HG03354 (cell line): ENCODE measurements at regions not wholly inside any gene's neighbourhood (a gene's known extent, or its start where the extent isn't known, plus 50 kb on each side); places are given as distances from the start of the nearest gene placed in this dataset.

Experiments used
- ATAC-seq: cut with Tn5 transposase; IDR thresholded peaks from one replicate; pipeline ENCODE4 v1.9.1; 2021; ENCODE audit warnings: mild to moderate bottlenecking; ENCODE audit not compliant: unreplicated experiment, poor library complexity, severe bottlenecking

DNA sequence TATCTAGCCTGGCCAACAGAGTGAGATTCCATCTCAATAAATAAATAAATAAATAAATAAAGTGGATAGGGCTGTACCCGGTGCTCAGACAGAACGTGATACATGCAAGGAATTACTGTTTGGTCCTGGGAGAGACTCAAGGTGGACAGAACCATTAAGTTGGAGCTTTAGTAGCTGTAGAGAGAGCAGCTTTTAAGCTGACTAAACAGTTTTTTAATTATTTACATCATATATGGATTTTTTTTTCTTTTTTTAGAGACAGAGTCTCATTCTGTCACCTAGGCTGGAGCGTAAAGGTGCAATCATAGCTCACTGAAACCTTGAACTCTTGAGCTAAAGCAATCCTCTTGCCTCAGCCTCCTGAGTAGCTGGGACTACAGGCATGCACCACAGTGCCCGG, 92.5 kb upstream of the ATP6AP2 start:
- no peak for ATAC-seq

DNA sequence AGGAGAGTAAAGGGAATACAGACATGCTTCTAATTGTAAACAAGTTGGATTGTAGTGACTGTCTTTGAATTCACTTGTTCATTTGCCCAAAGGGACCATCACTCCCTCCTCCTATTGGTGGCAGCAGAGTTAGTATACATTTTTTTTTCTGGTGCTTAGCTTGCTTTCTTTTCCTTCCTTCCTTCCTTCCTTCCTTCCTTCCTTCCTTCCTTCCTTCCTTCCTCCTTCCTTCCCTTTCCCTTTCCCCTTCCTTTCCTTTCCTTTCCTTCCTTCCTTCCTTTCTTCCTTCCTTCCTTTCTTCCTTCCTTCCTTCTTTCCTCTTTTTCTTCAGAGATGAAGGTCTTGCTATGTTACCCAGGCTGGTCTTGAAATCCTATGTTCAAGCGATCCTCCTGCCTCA, 94.8 kb upstream of the ATP6AP2 start:
- no peak for ATAC-seq

DNA sequence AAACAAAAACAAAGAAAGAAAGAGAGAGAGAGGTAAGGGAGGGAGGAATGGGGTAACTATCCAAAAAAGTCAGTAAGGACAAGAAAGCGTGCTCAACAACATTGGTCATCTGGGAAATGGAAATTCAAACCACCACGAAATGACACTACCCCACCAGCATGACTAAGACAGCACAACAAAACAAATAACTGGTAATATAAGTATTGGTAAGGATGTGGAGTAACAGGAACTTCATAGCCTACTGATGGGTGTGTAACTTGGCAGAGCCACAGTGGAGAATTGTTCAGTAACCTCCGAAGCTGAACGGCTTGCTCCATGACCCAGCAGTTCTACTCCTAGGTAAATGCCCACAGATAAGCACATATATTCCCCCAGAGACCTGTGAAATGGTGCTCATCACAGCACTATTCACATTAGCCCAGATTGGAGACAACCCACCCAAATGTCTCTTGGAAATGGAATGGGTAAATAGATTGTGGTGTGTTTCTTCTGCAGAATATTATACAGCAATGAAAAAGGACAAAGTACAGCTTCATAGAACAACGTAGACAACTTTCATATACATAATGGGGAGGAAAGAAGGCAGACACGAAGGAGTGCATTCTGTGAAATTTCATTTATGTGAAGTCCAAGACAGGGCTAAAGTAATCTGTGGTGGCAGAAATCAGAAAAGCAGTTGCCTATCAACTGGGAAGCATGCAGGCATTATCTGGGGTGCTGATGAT, 95.5 kb upstream of the ATP6AP2 start:
- ATAC-seq = no peak

DNA sequence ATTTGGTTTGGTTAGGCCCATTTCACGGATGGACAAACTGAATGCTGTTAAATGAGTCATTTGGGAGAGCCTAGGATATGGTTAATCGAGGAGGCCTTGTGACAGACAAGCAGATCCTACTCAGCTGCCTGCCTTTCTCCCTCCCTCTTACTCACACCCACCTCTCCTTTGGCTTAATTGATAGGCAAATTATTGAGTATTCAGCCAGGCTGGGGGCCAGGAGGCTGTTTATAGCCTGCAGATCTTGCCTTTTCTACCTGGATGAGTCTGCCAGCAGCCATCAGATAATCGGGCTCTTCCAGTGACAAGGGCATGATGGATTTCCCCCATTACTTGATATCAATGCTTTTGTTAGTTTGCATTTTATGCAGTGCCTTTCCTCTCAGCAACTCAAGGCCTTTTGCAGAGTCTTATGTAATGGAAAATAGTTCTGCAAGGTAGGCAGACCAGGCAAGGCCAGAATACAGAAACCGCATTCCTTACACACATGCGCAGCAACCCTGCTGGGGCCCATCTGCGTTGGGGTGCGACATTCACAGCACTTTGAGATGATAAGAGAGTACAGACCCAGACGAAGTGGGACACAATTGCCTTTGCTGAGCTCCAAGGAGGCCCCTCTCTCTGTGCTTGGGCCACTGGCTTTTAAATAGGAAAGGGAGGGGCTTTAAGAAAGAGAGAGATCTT, 96.2 kb upstream of the ATP6AP2 start:
- no peak for ATAC-seq

DNA sequence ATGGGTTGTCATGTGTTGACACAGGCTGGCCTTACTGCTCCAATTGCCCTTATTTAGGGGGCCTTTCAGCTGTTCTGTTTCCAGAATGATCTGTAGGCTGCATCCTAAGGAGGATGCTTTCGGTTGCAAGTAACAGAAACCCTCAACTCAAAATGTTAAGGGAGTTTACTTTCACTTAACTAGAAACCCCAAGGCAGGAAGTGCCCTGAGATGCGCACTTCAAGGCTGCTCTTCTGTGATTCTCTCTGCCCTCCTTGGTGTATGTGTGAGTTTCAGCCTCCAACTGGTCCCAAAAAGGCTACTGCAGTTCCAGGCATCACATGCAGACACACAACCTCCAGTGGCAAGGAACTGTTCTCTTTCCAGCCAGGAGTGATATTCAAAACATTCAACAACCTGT, 97.3 kb upstream of the ATP6AP2 start:
- ATAC-seq = no peak

DNA sequence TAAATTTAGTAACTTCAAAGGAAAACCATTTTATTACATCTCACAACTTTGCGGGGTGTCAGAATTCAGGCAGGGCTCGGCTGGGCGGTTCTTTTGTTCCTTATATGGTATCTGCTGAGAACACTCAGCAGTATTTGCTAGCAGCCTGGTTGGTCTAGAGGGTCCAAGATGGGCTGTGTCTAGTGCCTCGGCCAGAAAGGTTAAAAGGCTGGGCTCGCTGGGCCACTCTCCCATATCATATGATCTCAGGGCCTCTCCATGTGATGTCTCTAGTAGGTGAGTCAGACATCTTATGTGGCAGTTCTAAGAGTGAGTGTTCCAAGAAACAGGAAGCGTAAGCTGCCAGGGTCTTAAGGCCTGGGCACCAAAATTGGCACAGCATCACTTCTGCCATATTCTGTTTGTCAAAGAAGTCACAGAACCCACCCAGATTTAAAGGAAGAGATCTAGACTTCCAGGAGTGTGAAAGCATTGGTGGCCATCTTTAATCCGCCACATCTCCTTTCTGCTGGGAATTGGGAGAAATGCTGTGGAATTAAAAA, 100.9 kb upstream of the ATP6AP2 start:
- no peak for ATAC-seq

DNA sequence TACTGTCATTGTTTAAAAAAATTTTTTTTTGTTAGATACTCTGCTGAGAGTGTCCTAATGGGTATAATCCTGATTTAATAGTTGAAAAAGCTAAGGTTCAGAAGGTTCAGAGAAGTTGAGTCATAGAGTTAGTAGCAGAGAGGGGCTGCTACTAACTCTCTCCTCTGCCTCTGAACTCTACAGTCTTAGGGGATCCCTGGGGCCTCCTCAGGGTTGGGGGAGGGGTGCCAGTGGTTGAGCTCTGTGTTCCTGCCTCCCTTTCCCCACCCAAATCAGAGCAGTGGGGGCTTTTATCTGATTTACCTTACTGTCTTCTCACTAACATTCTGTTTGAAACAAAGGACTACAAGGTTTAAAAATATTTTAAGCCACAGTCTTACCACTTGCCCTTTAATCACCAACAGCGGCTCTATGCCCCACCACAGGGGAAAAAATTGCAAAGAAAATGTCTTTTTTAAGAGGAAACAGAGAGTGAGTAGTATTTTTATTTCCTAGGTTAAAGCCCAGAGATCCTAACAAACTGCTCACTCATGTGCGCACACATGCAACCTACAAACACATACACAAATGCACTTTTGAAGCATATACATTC, 102.2 kb upstream of the ATP6AP2 start:
- ATAC-seq = no peak

DNA sequence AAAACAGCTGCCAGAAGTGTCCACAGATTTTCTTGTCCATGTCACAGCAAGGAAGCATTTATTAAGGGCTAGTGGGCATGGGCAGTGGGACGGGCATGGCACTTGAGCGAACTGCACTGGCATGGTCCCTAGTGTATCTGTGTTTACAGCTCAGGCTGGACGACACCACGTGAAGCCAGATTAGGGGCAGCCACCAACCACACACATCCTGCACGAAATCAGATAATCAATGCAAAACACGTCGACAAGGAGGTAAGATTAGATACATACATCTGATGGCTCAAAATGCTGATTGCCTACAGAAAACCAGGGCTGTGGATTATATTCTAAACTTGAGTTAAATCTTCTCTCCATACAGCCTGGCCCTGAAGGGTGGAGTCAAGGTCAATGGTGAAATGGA, 103.8 kb upstream of the ATP6AP2 start:
- ATAC-seq = no peak

DNA sequence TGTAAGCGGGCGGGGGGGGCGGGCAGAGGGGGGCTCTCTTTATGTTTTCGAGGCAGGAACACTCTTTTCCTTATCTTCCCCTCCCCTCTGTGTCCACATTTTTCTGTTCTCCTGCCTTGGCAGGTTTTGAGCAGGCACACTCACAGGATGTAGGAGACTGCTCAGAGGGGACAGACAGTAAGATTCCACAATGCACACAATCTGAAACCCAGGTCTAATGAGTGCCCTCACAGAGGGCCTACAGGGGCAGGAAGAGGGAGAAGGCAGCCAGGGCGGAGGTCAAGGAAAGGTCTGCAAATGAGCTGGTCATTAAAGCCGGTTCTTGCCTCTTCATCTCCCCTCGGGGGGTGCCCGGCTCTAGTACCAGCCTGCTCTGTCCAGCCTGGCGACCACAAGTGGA, 106.1 kb upstream of the ATP6AP2 start:
- no peak for ATAC-seq

DNA sequence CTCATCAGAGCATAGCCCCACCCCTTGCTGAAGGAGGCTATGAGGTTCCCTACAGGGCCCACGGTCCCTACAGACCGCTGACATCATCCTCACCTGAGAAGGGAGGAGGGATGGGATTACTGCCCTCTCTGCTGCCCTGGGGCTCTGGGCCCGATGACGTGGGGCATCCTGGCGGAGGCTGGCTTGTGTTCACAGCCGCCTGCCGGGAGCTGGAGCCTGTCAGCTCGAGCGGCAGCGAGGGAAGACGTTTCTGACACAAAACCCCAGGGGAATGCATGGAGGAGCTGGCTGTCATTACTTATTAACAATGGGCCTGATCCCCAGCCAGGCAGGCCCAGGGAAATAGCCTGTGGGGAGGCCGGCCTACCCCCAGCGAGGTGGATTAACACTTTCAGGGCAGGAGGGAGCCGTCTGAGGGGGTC, 106.6 kb upstream of the ATP6AP2 start:
- ATAC-seq = no peak

DNA sequence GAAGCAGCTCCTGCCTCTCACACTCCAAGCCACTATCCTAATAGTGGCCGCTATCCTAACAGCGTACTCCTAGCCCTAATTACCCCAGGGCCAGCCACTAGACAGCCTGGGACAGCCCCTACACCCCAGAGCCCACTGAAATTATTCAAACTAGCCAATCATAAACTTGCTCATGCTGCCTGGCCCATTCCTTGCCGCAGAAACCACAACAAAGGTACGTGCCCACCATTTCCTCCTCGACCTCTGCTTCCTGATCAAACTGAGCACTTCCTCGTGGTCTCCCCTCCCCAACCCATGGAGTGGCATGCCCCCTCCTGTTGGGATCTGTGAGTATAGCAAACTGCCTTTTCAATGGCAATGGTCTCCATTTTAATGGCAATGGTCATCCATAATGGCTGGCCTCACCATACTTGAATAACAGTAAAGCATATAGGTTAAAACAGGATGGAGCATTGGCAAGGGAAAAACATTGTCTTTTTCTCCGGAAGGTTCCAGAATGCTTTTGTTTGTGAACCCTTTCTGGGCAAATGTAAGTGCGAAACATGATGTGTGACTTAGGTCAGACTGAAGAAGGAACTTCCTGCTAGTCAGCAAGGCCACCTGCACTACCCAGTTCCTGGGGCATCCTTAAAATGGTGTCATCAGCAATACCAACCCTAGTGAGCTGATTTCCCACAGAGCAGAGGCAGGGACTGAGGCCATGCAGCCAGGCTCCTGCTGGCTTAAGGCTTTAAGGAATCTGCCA, 107.1 kb upstream of the ATP6AP2 start:
- ATAC-seq = no peak

DNA sequence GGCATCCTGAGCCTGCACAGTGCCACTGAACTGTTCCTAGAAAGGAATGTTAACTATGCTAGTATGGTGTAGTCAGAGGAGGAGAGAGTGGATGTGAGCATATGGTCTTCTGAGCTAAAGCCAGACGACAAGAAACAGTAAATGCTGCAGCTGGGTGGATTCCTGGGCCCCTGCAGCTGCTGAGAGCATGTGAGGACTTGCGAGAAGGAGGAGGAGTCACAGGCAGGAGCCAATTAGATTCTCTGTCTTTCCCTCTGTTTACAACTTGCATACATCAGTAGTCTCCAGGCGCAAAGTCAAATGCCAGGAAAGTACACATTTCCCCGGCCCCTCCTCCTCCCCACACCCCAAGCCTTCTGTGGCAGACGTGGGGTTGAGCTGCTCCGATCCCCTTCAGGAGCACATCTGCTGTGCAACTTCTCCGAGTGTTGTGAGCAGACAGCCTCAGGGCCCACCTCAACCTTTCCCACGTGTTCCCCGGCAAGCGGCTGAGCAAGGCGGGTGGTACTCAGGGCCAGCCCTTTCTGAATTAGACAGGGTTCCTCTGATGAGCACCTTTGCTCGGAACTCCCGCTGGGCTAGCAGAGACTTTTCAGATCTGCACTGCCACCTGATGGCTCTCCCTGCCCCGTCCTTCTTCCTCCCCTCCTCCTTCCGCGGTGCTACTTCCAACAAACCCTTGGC, 108.7 kb upstream of the ATP6AP2 start:
- peak; percentile 51 for ATAC-seq

DNA sequence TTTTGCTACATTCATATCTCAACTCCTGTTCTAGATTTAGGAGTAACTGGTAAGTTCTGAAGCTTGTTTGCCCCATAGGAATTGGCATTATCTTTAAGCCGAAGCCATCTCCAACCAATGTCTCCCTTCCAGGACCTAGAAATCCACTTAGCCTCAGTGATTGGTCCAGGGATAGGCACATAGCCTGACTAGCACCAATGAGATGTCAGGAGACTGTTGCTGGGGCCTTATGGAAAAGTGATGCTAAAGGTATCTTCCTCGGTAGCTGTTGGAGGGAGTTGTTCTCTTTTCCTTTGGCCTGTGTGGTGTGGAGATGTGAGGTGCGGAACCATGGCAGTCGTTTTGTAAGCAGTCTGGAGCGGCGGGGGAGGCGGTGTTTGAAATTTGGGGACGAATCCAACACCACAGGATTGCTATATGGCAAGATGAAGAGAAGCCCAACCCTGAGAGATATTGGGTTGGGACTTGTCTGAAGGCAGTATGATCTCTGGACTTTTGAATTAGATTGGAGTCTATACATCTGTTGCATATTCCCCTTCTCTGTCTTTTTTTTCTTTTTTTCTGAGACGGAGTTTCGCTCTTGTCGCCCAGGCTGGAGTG, 109.8 kb upstream of the ATP6AP2 start:
- no peak for ATAC-seq

DNA sequence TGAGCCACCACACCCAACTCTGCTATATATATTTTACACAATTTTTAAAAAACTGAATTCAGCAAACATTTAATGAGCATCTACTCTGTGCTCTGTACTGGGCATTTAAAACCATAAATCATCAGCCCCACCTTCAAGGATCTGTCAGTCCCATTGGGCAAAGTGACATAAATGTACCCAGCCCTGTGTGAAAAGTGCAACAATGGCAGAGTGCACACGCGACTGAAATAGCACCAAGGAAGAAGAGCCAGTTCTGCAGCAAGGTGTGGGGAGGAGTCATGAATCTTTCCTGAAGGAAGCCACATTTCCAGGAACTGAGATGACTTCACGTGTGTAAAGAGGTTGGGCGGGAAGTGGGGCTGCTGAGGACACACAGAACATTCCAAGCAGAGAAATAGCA, 111.5 kb upstream of the ATP6AP2 start:
- ATAC-seq = no peak

DNA sequence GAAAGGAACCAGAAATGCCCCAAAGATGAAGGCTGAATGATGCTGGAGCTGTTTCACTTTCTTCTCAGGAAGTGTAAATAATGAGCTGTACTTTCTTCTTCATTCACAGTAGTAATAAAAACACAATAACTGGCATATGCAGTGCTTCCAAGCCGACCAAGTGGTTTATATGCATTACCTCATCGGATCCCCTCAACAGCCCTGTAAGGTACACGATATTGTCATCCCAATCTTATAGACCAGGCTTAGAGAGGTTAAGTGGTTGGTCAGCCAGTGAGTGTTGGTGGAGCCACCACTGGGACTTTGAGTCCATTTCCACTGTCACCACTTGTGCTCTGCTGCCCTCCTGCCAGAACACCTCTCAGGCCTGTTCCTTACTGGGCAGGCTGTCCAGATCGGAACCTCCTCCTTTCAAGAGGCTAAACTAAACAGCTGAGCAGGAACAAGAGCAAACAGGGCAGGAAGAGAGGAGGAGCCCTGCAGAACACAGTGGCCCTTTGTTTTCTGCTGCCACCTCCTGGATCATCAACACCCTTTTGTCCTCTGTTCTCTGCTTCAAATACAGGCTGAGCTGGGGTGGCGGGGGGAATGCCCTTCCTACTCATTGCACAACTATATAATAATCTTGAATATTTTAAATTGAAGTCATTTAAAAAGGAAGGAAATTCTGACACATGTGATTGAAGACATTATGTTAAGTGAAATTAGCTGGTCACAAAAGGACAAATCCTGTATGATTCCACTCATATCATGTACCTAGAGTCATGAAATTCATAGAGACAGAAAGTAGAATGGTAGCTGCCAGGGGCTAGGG, 112.5 kb upstream of the ATP6AP2 start:
- peak; percentile 59 for ATAC-seq

DNA sequence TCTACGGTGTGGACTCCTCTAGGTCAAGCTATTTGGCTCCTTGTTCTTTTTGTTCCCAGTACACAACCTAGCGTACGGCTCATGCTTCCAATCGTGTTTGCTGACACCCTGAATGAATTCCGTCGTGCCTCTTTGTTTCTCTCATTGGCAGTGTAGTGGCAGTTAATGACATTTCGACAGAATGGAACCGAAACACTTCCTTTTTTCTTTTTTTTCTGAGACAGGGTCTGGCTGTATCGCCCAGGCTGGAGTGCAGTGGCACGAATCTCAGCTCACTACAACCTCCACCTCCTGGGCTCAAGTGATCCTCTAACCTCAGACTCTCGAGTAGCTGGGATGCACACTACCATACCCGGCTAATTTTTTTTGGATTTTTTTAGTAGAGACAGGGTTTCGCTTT, 113.3 kb upstream of the ATP6AP2 start:
- no peak for ATAC-seq

DNA sequence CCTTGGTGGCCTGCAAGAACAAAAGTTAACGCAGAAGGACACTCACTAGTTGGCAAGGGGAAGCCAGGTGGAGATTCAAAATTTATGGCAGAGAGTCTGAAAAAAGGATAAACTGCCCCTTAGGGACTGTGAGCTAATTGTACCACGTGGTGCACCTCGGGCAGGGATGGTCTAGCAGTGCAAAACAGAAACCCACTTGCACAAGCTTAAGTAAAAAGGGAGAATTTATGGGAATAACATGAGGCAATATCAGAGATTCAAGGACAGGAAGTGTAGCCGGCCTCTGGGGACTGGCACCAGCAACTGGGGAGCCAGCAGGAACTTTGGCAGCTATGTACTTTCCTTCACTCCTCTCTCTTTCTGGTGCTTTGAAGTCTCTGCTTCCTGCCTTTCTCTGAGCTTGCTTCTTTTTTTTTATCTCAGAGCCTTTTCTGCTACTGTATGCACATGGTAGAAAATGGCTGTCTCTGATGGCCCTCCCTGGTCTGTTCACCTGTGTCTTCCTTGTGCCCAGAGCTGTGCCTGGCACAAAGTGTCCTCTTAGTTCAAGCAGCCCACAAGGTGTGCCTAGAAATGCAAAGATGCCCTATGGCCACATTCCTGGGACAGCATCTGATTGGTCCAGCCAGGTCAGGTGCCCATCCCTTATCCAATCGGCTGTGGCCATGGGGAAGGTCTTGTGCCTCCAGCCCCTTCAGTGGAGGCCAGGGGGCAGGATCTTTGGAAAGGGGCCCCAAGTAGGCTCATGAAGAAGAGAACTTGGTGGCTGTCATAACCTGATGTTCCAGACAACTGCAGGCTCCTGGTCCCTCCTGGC, 114.8 kb upstream of the ATP6AP2 start:
- no peak for ATAC-seq

DNA sequence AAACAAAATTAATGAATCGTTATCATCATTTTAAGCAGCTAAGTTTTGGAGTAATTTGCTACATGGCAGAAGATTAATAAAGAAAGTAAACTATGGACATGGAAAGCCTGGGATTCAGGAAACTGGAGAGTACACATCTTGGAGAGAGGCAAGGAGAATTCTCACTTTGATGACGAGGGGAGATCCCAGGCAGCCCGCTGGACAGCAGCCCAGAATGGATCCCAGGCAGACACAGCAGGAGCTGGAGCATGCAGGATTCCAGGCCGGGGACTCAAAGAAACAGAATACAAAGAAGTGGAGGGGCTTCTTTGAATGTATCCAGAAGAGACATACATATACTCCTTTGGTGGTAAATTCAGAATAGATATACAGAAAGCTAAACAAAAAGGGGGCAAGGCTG, 118.0 kb upstream of the ATP6AP2 start:
- ATAC-seq = no peak
